ENCODE measurements at regions not wholly inside any gene's neighbourhood (a gene's known extent, or its start where the extent isn't known, plus 50 kb on each side); places are given as distances from the start of the nearest gene placed in this dataset.

DNA sequence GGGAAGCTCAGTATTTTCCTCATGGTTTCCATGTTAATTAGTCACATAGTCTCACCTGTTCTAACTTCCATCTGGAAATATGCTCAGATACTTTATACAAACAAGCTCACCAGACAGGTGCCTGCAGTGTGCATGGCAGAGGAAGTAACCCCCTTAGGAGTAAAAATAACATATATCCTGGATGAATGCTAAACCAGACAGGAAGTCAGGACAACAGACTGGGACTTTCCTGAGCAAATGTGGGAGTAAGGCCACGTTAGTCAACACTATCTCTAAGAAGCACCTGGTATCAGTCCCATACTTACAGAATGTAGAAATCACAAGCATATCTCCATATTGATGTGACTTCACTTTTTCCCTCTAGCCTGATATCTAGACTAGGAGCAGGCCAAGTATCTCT lies 128.4 kb downstream of the SEC61B start:
- H3K27ac ChIP-seq: no peak overlapping the region
- no peaks in the 10 kb centered on the region for H3K9me3 ChIP-seq
- 5 to 41% methylated on average over 1 of the region's 1 CpG for WGBS, 2 donors
- DNase-seq: no peak
- no peak overlapping the region for H3K4me3 ChIP-seq
- no peaks in the 10 kb centered on the region for H3K36me3 ChIP-seq
- TF ChIP-seq POLR2A (IDR thresholded peaks at IDR 0.05) (no peak), POLR2AphosphoS5 (IDR thresholded peaks at IDR 0.05) (no peak), EP300 (IDR thresholded peaks at IDR 0.05) (no peak)
- TF ChIP-seq, protein P1, sequence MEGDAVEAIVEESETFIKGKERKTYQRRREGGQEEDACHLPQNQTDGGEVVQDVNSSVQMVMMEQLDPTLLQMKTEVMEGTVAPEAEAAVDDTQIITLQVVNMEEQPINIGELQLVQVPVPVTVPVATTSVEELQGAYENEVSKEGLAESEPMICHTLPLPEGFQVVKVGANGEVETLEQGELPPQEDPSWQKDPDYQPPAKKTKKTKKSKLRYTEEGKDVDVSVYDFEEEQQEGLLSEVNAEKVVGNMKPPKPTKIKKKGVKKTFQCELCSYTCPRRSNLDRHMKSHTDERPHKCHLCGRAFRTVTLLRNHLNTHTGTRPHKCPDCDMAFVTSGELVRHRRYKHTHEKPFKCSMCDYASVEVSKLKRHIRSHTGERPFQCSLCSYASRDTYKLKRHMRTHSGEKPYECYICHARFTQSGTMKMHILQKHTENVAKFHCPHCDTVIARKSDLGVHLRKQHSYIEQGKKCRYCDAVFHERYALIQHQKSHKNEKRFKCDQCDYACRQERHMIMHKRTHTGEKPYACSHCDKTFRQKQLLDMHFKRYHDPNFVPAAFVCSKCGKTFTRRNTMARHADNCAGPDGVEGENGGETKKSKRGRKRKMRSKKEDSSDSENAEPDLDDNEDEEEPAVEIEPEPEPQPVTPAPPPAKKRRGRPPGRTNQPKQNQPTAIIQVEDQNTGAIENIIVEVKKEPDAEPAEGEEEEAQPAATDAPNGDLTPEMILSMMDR (IDR thresholded peaks at IDR 0.05): no peak
- intact Hi-C loops (cut with DNase I): no loop called here
- H3K27me3 ChIP-seq: no peaks in the 10 kb centered on the region
- H3K4me1 ChIP-seq: peaks cover 0 to 8% (median 4%) of the 10 kb centered on the region in 4 donors

DNA sequence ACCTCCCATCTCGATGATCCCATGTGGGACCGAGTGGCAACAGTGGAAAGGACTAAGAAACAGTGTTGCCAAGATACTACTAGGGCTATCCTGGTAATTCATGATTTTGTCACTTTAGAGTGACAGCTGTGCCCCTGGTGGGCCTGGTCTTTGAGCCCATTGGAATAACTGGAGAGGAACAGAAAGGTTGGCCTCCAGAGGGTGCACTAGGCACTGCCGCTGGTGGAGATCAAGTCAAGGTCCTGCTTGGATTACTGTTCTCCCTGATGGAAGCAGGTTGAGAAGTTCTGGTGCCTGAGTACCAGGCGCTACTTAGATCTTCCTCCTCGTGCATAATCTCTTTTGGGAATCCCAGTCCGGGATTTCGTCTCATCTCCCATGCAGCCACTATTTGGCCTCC lies 129.6 kb downstream of the SEC61B start:
- intact Hi-C loops (cut with DNase I): no loop called here
- no peak for DNase-seq
- WGBS, 2 donors: 88 to 94% methylated on average over 7 of the region's 7 CpGs
- H3K36me3 ChIP-seq: no peaks in the 10 kb centered on the region
- no peak for TF ChIP-seq EP300 (IDR thresholded peaks at IDR 0.05)
- TF ChIP-seq, protein P1 (IDR thresholded peaks at IDR 0.05): no peak
- no peaks in the 10 kb centered on the region for H3K27me3 ChIP-seq
- H3K4me1 ChIP-seq: peaks cover 0 to 8% (median 4%) of the 10 kb centered on the region in 4 donors
- H3K27ac ChIP-seq: no peak overlapping the region
- no peak overlapping the region for H3K4me3 ChIP-seq
- H3K9me3 ChIP-seq: no peaks in the 10 kb centered on the region

DNA sequence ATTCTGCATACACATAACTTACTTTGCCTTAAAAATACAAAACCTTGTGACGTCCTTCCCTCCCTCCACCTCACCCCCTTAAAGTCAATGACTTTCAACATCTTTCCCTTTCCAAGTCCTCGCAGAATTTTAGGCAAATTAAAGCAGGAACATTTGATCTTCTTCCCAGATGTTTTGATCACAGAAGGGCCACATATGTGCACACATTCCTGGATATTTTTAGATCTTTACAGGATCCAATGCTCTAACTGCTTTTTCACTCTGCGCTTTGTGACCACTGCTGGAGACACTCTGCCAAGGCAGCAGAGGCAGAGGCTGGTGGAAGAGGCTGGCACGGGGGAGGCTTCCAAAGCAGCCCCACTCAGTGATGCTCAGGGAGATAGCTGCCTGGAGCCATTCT lies 130.7 kb downstream of the SEC61B start:
- 82% methylated on average over 4 of the region's 4 CpGs for WGBS, 2 donors
- Histone ChIP-seq H3K27me3 (no peaks in the 10 kb centered on the region), H3K9me3 (no peaks in the 10 kb centered on the region), H3K4me3 (no peak overlapping the region), H3K36me3 (no peaks in the 10 kb centered on the region), H3K4me1 (peaks cover 0 to 15% (median 7%) of the 10 kb centered on the region in 4 donors), H3K27ac (peak overlapping the region in 3 of 4 donors; percentile 33 to 49 (median 40))
- TF ChIP-seq POLR2A (IDR thresholded peaks at IDR 0.05) (no peak), EP300 (IDR thresholded peaks at IDR 0.05) (no peak), POLR2AphosphoS5 (IDR thresholded peaks at IDR 0.05) (peak in 1 of 4 donors; percentile 32)
- intact Hi-C loops (cut with DNase I): no loop called here
- DNase-seq: no peak

DNA sequence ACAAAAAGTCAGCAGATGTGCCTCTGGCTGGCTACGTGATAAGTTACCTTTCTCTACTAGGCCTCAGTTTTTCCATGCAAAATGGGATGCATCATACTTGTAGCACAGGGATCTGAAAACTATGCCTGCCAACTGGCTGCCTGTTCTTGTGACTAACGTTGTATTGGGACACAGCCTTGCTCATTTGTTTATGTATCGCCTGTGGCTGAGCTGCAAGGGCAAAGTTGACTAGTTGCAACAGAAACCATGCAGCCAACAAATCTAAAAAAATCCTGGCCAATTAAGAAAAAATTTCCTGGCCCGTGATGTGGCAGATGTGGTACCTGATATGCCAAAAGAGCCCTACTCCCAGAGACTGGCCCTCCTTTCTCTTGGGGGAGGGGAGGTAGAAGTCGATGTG lies 131.3 kb downstream of the SEC61B start:
- peak in 2 of 4 donors; percentile 17 to 70 for TF ChIP-seq POLR2AphosphoS5 (IDR thresholded peaks at IDR 0.05)
- no peak for TF ChIP-seq POLR2A (IDR thresholded peaks at IDR 0.05)
- no peak overlapping the region for H3K4me3 ChIP-seq
- intact Hi-C loops (cut with DNase I): no loop called here
- no peaks in the 10 kb centered on the region for H3K27me3 ChIP-seq
- no peaks in the 10 kb centered on the region for H3K9me3 ChIP-seq
- peak; percentile 82 for DNase-seq
- WGBS, 2 donors: 72 to 78% methylated on average over 5 of the region's 5 CpGs
- peaks cover 0 to 19% (median 11%) of the 10 kb centered on the region in 4 donors for H3K4me1 ChIP-seq
- H3K27ac ChIP-seq: peak overlapping the region in 3 of 4 donors; percentile 34 to 49 (median 40)
- H3K36me3 ChIP-seq: no peaks in the 10 kb centered on the region

DNA sequence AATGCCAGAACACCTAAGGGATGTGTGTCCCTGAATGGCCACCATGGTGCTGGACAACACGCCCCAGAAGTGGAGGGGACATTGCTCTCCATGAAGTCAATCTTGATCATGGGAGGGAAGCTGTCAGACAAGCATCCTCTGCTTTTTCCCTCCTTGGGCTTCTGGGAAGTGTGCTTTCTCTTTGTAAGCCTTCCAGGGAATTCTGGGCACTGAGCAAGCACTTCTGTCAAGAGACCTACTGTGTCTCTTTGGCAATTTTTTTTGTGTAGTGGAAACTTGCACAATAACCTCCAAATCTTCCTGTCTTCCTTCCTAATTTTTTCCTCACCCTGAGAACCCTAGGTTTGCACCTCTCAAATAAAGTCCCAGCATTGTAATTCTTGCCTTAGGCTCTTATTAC lies 132.0 kb downstream of the SEC61B start:
- Histone ChIP-seq H3K4me1 (peaks cover 0 to 19% (median 11%) of the 10 kb centered on the region in 4 donors), H3K27me3 (no peaks in the 10 kb centered on the region), H3K27ac (peak overlapping the region in 2 of 4 donors; percentile 29 to 34), H3K9me3 (no peaks in the 10 kb centered on the region), H3K4me3 (no peak overlapping the region), H3K36me3 (no peaks in the 10 kb centered on the region)
- TF ChIP-seq, protein P1 (IDR thresholded peaks at IDR 0.05): no peak
- TF ChIP-seq POLR2A (IDR thresholded peaks at IDR 0.05): no peak
- TF ChIP-seq POLR2AphosphoS5 (IDR thresholded peaks at IDR 0.05): peak in 1 of 4 donors; percentile 5
- TF ChIP-seq EP300 (IDR thresholded peaks at IDR 0.05): no peak
- 89 to 91% methylated on average over 1 of the region's 1 CpG for WGBS, 2 donors
- DNase-seq: no peak
- intact Hi-C loops (cut with DNase I): no loop called here

DNA sequence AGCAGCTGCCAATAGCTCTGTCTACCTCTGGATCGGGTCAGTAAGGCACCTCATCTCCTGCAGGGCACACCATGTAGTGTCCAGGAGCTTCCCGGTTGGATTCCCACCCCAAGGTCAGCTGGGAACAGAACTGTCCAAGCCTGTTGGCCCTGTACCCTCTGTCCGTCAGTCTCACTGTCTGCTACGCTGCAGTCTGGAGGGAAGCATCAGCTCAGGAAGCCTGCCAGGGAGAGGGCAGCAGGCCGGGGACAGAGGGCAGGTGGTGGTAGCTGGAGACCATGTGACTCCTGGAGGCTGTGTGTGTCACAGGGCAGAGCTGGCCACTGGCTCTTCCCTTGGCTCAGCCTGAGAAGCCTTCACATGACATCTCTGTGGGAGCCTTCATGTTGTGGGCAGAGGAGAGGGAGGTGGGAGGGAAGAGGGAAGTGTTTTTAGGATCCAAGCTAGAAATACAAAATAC lies 134.5 kb downstream of the SEC61B start:
- no peak overlapping the region for H3K4me3 ChIP-seq
- no peaks in the 10 kb centered on the region for H3K27me3 ChIP-seq
- intact Hi-C loops (cut with DNase I): no loop called here
- no peaks in the 10 kb centered on the region for H3K36me3 ChIP-seq
- no peaks in the 10 kb centered on the region for H3K9me3 ChIP-seq
- TF ChIP-seq EP300 (IDR thresholded peaks at IDR 0.05) (no peak), POLR2AphosphoS5 (IDR thresholded peaks at IDR 0.05) (peak in 1 of 4 donors; percentile 22)
- H3K4me1 ChIP-seq: peaks cover 0 to 19% (median 11%) of the 10 kb centered on the region in 4 donors
- peak overlapping the region in 1 of 4 donors; percentile 57 for H3K27ac ChIP-seq
- DNase-seq: peak; percentile 68
- WGBS, 2 donors: 70 to 81% methylated on average over 5 of the region's 5 CpGs
